ENCODE measurements at regions not wholly inside any gene's neighbourhood (a gene's known extent, or its start where the extent isn't known, plus 50 kb on each side); places are given as distances from the start of the nearest gene placed in this dataset.

DNA sequence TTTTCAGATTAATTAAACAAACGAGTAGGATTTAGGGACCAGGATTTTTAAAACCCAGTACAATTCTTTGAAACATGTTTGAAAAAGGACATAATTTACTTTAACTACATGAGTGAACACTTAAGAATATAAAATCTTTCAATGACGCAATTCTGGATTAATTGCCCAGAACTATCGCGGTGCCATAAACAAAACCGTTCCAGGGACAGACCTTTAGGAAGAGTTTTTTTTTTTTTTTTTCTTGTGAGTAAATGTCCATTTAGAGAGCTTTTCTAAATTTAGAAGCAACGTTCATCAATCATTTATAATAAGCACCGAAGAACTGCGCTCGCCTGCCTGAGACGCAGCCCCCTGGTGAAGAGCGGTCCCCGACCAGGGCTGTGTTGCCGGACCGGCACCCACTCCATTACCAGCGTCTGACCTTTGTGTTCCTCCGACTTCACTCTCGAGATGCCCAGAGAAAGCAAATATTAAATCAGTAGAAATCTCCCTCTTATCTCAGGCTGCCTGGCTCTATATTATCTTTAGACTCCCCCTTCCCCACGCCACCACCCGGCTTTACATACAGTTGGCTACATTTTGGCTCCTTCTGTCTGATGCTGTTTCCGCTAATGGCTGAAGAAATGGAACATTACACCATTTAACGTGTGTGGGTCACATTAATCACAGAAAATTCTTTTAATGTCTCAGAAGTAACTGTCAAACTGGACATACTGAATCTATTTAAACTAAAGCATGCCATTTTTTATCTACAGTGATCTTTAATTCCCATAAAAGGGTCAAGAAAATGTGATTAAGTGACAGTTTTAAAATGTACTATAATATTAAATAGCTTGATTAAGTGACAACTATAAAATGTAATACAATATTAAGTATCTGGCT, 364.0 kb upstream of the MEIS1 start (continued):
- TF ChIP-seq CHD7 (IDR thresholded peaks at IDR 0.05; ENCODE audit: insufficient replicate concordance, low read length) = no peak
- TF ChIP-seq RNF2 (IDR thresholded peaks at IDR 0.05; ENCODE audit: borderline replicate concordance, low read depth, low read length, missing control alignments, poor library complexity, severe bottlenecking) = no peak
- no peak for TF ChIP-seq KDM1A (IDR thresholded peaks at IDR 0.05; ENCODE audit: borderline replicate concordance, low read length)
- TF ChIP-seq SIX5 (IDR thresholded peaks at IDR 0.05; ENCODE audit: low read depth, low read length) = no peak
- TF ChIP-seq KDM5A (IDR thresholded peaks at IDR 0.05; ENCODE audit: low read length) = no peak
- no peak for TF ChIP-seq RAD21 (IDR thresholded peaks at IDR 0.05 in 1 of 2, conservative IDR thresholded peaks at IDR 0.05 in 1 of 2; ENCODE audit: low read depth in 2 of 2, low read length in 2 of 2)
- no peak for TF ChIP-seq ASH2L (IDR thresholded peaks at IDR 0.05; ENCODE audit: low read length)
- no peak for TF ChIP-seq TEAD4 (IDR thresholded peaks at IDR 0.05; ENCODE audit: low read depth, low read length)
